HL-60/S4 (cell line): ENCODE measurements at regions not wholly inside any gene's neighbourhood (a gene's known extent, or its start where the extent isn't known, plus 50 kb on each side); places are given as distances from the start of the nearest gene placed in this dataset.
"Not testable (repeated sequence)": the region's sequence is repeated elsewhere in the genome, so short reads cannot be mapped to it uniquely, and the experiment has no call there.

Experiments used
- in situ Hi-C: fragments of 300-500 bp; cut with MboI; formaldehyde crosslinking; loops from 2 replicates; pipeline ENCODE4 v1.14.3; 2022; ENCODE audit warnings: low sequenced_read_pairs

- in situ Hi-C loops = no loop called here
Observed at GRCh38 chr2:236367506-236368289, 103.5 kb upstream of the ASB18 start.

DNA sequence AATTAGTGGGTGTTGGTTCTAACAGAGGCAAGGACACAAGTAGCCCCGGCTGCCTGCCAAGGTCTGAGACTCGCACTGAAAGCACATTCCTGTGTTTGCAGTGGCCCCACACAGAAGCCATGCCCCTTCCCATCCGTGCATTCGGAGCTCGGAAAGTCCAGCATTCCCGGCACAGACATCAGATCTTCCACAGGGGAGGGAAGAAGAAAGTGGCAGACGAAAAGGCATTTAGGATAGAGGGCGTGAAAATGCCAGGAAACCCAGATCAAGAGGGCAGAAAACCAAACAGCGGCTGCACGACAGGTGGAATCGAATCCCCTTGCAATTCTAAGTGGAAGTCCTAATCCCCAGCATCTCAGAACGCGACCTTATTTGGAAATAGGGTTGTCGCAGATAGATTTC is 105.5 kb upstream of the ASB18 start:
- in situ Hi-C loops = no loop called here

- in situ Hi-C loops = no loop called here
Observed at GRCh38 chr2:236370847-236371409, 106.7 kb upstream of the ASB18 start.

GRCh38 chr2:236375973-236376476 is 111.8 kb upstream of the ASB18 start:
- in situ Hi-C loops = no loop called here

GRCh38 chr2:236376566-236377244 is 112.5 kb upstream of the ASB18 start:
- in situ Hi-C loops = no loop called here

DNA sequence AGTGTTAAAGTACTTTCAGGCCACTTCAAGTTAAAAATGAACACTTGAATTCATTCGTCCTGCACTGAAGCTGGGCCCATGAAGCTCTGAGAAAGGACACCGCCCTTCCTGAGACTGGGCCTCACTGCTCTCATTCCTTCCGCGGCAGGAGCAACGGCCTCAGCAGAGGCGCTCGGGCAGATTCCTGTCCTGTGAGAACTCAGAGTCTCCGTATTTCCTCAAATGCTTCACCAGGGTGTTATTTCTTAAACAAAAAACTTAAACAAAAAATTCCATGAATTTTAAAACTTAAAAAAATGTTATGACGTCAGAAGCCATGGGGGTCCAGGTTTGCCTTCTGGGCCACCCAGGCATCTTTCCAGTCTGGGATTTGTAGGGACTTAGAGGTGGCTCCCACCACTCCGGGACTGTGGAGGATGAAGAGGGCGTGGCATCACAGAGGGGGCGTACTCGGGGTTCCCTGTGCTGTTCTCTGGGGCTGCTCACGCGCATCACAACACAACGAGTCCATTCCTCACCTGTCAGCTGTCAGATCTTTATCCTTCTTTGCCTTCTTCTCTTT is 115.9 kb upstream of the ASB18 start:
- in situ Hi-C loops = no loop called here

DNA sequence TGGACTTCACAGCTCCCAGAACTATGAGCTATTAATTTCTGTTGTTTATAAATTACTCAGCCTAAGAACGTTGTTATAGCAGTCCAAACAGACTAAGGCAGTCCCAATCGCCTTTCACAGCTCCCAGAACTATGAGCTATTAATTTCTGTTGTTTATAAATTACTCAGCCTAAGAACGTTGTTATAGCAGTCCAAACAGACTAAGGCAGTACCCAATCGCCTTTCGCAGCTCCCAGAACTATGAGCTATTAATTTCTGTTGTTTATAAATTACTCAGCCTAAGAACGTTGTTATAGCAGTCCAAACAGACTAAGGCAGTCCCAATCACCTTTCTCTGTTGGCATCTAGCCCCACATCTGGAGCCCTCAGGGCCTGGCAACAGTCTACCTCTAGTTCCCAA is 117.0 kb upstream of the ASB18 start:
- in situ Hi-C loops = not testable (repeated sequence)

DNA sequence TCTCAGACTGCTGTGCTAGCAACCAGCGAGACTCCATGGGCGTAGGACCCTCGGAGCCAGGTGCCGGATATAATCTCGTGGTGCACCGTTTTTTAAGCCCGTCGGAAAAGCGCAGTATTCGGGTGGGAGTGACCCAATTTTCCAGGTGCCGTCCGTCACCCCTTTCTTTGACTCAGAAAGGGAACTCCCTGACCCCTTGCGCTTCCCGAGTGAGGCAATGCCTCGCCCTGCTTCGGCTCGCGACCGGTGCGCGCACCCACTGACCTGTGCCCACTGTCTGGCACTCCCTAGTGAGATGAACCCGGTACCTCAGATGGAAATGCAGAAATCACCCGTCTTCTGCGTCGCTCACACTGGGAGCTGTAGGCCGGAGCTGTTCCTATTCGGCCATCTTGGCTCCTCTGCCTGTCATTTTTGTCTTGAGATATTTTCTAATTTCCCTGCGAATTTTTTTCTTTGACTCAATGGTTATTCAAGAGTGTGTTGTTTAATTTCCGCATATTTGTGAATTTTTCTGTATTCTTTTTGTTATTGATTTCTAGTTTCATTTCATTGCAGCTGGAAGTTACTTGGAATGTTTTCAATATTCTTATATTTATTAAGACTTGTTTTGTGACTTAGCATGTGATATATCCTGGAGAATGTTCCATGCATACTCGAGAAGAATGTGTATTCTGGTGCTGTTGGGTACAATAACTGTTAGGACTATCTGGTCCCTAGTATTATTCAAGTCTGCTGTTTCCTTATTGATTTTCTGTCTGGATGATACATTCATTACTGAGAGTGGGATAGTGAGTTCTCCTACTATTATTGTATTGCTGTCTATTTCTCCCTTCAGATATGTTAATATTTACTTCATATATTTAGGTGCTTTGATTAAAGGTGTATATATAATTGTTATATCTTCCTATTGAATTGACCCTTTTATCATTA is 125.3 kb upstream of the ASB18 start:
- in situ Hi-C loops = not testable (repeated sequence)

DNA sequence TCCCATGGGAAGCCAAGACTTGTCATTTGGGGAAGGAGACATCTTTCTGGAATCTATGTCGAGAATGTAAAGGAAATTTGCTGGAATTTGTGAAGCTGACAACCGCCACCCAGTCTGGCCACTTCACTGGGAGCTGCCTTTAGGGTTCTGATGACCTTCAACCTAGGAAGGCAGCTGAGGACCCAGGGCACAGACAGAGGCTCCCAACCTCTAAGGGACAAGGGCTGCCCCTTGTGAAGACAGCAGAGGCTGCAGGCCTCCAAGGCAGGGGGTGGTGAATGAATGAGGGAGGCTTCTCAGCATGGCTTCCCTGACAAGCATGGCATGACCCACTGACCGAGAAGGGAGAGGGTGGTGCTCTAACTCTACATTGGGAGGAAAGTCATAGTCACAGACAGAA is 128.9 kb upstream of the ASB18 start:
- in situ Hi-C loops = no loop called here

- in situ Hi-C loops = no loop called here
Observed at GRCh38 chr2:236393581-236393980, 129.4 kb upstream of the ASB18 start.

DNA sequence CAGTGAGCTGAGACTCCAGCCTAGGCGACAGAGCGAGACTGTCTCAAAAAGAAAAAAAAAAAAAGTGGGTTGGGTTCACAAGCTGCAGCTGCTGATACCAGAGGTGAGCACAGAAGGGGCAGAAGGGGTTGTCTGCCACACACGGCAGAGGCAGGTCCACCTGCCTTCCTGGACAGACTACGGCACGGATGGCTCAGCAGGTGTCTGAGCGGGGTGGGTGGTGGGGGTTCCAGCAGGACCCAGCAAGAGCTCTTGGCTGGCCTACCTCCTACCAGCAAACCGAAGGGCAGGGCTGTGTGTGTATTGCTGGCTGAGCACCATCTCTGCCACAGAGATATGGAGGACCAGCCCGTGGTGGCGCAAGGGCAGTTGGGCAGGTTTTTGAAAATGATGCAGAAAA is 130.4 kb upstream of the ASB18 start:
- in situ Hi-C loops = no loop called here

- in situ Hi-C loops = no loop called here
Observed at GRCh38 chr2:236395067-236395466, 130.9 kb upstream of the ASB18 start.

GRCh38 chr2:236396818-236397350 is 132.7 kb upstream of the ASB18 start:
- in situ Hi-C loops = no loop called here

GRCh38 chr2:236397681-236398080 is 133.5 kb upstream of the ASB18 start:
- in situ Hi-C loops = no loop called here

DNA sequence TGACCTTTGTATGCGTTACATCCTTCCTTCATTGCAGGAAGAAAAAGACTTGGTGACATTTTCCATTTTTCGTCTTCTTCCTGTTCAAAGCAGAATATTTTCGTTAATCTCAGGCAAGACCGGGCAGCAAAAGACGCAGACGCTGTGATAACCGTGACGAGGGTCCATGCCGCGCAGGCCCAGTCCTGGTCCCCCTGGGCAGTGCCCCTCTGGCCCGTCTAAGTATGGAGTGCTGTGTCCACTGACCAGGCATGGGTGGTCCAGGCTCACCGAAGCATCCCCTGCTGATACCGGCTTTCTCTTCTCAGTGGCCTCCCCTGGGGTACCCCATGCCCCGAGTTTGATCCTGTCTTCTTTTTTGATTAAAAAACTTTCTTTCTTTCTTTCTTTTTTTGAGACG is 135.2 kb upstream of the ASB18 start:
- in situ Hi-C loops = no loop called here

- in situ Hi-C loops = no loop called here
Observed at GRCh38 chr2:236400046-236400574, 135.9 kb upstream of the ASB18 start.

- in situ Hi-C loops = no loop called here
Observed at GRCh38 chr2:236400594-236401360, 136.6 kb upstream of the ASB18 start.

DNA sequence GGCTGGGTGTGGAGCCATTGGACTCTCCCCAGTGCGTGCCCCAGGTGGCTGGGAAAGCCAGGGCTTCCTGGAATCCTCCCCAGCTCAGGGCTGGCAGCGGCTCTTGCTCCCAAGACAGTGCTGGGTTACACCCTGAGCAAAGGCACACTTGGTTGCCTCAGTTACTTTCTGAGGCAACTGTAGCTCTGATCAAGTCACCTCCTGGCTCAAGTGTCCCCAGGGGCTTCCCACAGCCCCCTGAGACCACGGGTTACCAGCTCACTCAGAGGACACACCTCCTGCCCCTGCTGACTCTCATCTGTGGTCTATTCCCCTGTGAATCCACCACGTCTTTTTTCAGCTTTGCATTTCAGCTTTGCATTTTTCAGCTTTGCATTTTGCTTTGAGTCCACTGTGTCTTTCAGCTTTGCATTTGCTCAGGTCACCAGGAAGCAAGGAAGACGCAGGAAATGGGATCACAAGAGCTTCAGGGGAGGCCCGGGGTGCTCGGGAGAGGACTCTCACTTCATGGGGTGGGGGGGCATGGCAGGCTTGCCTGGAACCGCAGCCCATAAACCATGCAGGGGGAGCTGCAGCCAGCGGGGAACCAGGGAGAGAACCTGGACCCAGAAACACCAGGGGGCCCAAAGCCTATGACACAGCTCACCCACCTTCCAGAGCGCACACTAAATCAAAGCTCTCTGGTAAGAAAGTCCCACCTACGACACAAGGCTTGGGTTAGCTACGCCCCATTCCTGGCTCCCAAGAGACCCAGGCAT is 138.0 kb upstream of the ASB18 start:
- in situ Hi-C loops = no loop called here

DNA sequence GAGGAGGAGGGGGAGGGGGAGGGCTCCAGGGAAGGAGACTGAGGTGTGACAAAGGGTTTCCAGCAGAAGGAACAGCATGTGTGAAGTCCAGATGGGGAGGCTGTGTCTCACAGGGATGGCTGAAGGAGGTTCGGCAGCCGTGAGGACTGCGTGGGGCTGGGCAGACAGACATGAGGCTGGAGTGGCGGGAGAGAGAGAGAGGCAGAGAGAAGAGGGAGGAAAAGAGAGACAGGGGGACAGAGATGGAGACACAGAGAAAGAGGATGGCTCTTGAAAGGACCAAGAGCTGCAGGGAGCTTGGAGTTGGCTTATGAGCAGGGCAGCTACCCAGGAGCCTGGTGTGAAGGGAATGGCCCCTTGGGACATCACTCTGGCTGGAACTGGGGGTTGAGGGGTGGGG is 138.9 kb upstream of the ASB18 start:
- in situ Hi-C loops = no loop called here
